K562 (cell line): ENCODE measurements at regions not wholly inside any gene's neighbourhood (a gene's known extent, or its start where the extent isn't known, plus 50 kb on each side); places are given as distances from the start of the nearest gene placed in this dataset.
"Not testable (repeated sequence)": the region's sequence is repeated elsewhere in the genome, so short reads cannot be mapped to it uniquely, and the experiment has no call there.

Experiments
- ATAC-seq: fragments of 200-7000 bp; cut with Tn5 transposase; 3 replicates; pipeline ENCODE4 v1.9.1; 2020; ENCODE audit warnings: moderate library complexity
- BruUV-seq: library from RNA; stranded (reverse); fragments of 400-500 nt; replicated peaks from 2 replicates; lab custom pipeline; 2021; lab: Mats Ljungman, UMichigan
- CTCF ChIA-PET: fragments of 300-600 bp; formaldehyde crosslinking; extraction: SDS; loops from one replicate; lab custom pipeline; 2021; ENCODE audit warnings: low intra/inter-chr PET ratio; lab: Yijun Ruan, JAX
- POLR2A ChIA-PET: fragments of 300-600, 350-650 bp; sonication (Branson Sonifier 250); formaldehyde crosslinking; extraction: SDS; loops from one replicate; lab custom pipeline; 2021; ENCODE audit warnings: antibody characterized with exemption, inconsistent platforms; lab: Yijun Ruan, JAX
- DNase-seq, 4 experiments: peaks; one replicate each; pipeline versions ENCODE4 v3.0.0 to v3.0.0-alpha.2; 2011 to 2018; ENCODE audit warnings: low spot score in 3 of 4, mixed read lengths in 3 of 4; ENCODE audit errors: extremely low read depth in 1 of 4
- FAIRE-seq: peaks from 2 replicates; lab custom pipeline; 2011; peaks lifted over from hg19 to GRCh38; lab: Jason Lieb, UNC
- H2AFZ ChIP-seq: 2 replicates; pipeline ENCODE4 v1.6.0; 2011; ENCODE audit warnings: low read depth, low read length, control low read depth, inconsistent platforms
- H3K27ac ChIP-seq: fragments of 200-600 bp; 3 replicates; pipeline ENCODE4 v1.8.0; 2011; ENCODE audit warnings: low read depth, mild to moderate bottlenecking, control low read depth, inconsistent platforms, low read length, moderate library complexity, mixed read lengths; ENCODE audit errors: extremely low read depth
- H3K27me3 ChIP-seq, 2 experiments: fragments of 300-600 bp in 1 of 2; 2 replicates in 1 of 2; 3 replicates in 1 of 2; pipeline versions ENCODE4 v1.6.0 to v1.8.0; 2011; ENCODE audit warnings: inconsistent platforms in 2 of 2, low read length in 2 of 2, mild to moderate bottlenecking in 1 of 2, mixed read lengths in 1 of 2, moderate library complexity in 1 of 2; ENCODE audit not compliant: control insufficient read depth in 2 of 2, insufficient read depth in 2 of 2
- H3K36me3 ChIP-seq: fragments of 300-600 bp; 3 replicates; pipeline ENCODE4 v1.8.0; 2011; ENCODE audit warnings: mild to moderate bottlenecking, low read length, inconsistent platforms; ENCODE audit not compliant: control insufficient read depth, insufficient read depth
- H3K4me1 ChIP-seq, 2 experiments: fragments of 200-600 bp in 1 of 2; replicated peaks in 1 of 2; 2 replicates in 1 of 2; 3 replicates in 1 of 2; pipeline versions ENCODE4 v1.5.1 to v1.8.0; 2011; ENCODE audit warnings: inconsistent platforms in 2 of 2, low read length in 2 of 2, mild to moderate bottlenecking in 1 of 2, mixed read lengths in 1 of 2, moderate library complexity in 1 of 2; ENCODE audit not compliant: control insufficient read depth in 2 of 2, insufficient read depth in 2 of 2
- H3K4me2 ChIP-seq: 2 replicates; pipeline ENCODE4 v1.6.1; 2011; ENCODE audit warnings: low read length, control low read depth, inconsistent platforms, mixed read lengths; ENCODE audit not compliant: insufficient read depth
- H3K4me3 ChIP-seq: fragments of 200-600 bp; sonication (generic), shearing (Covaris generic); 2 replicates; pipeline ENCODE4 v1.5.1; 2016; ENCODE audit warnings: control low read depth, inconsistent platforms
- H3K79me2 ChIP-seq: fragments of 200-600 bp; 3 replicates; pipeline ENCODE4 v1.8.0; 2011; ENCODE audit warnings: low read length, inconsistent platforms; ENCODE audit not compliant: control insufficient read depth, insufficient read depth
- H3K9ac ChIP-seq, 2 experiments: 2 replicates each; pipeline versions ENCODE4 v1.6.0 to v1.6.1; 2011; ENCODE audit warnings: low read depth in 2 of 2, low read length in 2 of 2, control low read depth in 1 of 2, inconsistent platforms in 1 of 2, mild to moderate bottlenecking in 1 of 2, mixed read lengths in 1 of 2; ENCODE audit not compliant: insufficient read depth in 1 of 2
- H3K9me1 ChIP-seq: one replicate; pipeline ENCODE4 v1.6.0; 2011; ENCODE audit warnings: inconsistent platforms, mild to moderate bottlenecking, low read length, moderate library complexity; ENCODE audit not compliant: control insufficient read depth, insufficient read depth
- H3K9me3 ChIP-seq: replicated peaks from 2 replicates; pipeline ENCODE4 v1.5.1; 2011; ENCODE audit warnings: low read depth, low read length, inconsistent platforms; ENCODE audit not compliant: control insufficient read depth, insufficient read depth
- H4K20me1 ChIP-seq: replicated peaks from 2 replicates; pipeline ENCODE4 v1.6.1; 2011; ENCODE audit warnings: low read length, inconsistent platforms, mixed read lengths; ENCODE audit not compliant: control insufficient read depth, insufficient read depth
- CHCHD3 ChIP-seq: fragments of 250-450 bp; sonication (Bioruptor Pico); IDR thresholded peaks from 2 replicates; pipeline ENCODE4 v2.1.2; 2022; ENCODE audit warnings: mild to moderate bottlenecking
- NFYB ChIP-seq: IDR thresholded peaks from 2 replicates; pipeline ENCODE4 v1.6.1; 2011; ENCODE audit warnings: mild to moderate bottlenecking, moderate library complexity; ENCODE audit not compliant: insufficient read length; ENCODE audit errors: extremely low read depth
- YBX1 ChIP-seq: fragments of 450-650 bp; IDR thresholded peaks from 2 replicates; pipeline ENCODE4 v1.7.1; 2016; ENCODE audit warnings: mild to moderate bottlenecking
- ZNF253 ChIP-seq: fragments of 250-450 bp; sonication (Bioruptor Pico); conservative IDR thresholded peaks from 2 replicates; pipeline ENCODE4 v1.6.1; 2021; ENCODE audit warnings: mild to moderate bottlenecking
- WGBS: fragments of 100-300 bp; shearing (Covaris generic); methylation state at CpG from one replicate; pipeline ENCODE4 v1.1.6; 2016; ENCODE audit warnings: low coverage, mixed read lengths; ENCODE audit not compliant: insufficient coverage; ENCODE audit errors: missing lambda C conversion rate; 5-methylcytosine and 5-hydroxymethylcytosine counted together
- in situ Hi-C: fragments of 300-500 bp; cut with MboI; formaldehyde crosslinking; loops from 4 replicates; pipeline ENCODE4 v1.15.0; 2018; ENCODE audit warnings: inconsistent platforms, mixed read lengths
- intact Hi-C: fragments of 100-400 bp; cut with micrococcal nuclease; formaldehyde crosslinking; loops from 2 replicates; pipeline ENCODE4 v1.14.2; 2022
- TF ChIP-seq, protein P1 (sequence below): sonication (generic); formaldehyde crosslinking; IDR thresholded peaks from 2 replicates; pipeline ENCODE4 v1.8.0; 2022; ENCODE audit warnings: mild to moderate bottlenecking, missing genetic modification reagents

- no peaks in the 10 kb centered on the region for H3K27me3 ChIP-seq
- H3K27ac ChIP-seq: no peak overlapping the region
- H3K9me3 ChIP-seq: no peaks in the 10 kb centered on the region
- no peaks in the 10 kb centered on the region for H4K20me1 ChIP-seq
- no peaks in the 10 kb centered on the region for H3K36me3 ChIP-seq
- H3K9ac ChIP-seq: no peak overlapping the region
- no peaks in the 10 kb centered on the region for H3K79me2 ChIP-seq
- no peak for TF ChIP-seq ZNF253 (CRISPR knock-in tag)
- no peak for TF ChIP-seq CHCHD3 (CRISPR knock-in tag)
- TF ChIP-seq, protein P1, sequence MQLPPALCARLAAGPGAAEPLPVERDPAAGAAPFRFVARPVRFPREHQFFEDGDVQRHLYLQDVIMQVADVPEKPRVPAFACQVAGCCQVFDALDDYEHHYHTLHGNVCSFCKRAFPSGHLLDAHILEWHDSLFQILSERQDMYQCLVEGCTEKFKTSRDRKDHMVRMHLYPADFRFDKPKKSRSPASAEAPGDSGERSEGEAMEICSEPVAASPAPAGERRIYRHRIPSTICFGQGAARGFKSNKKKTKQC (CRISPR knock-in tag): no peak
- no peak for TF ChIP-seq YBX1
- TF ChIP-seq, all 486 proteins: peak for 0
- Histone ChIP-seq H3K4me1 (no peaks in the 10 kb centered on the region), H2AFZ (no peak overlapping the region), H3K4me2 (no peak overlapping the region), H3K9me1 (no peaks in the 10 kb centered on the region), H3K4me3 (no peak overlapping the region)
- DNase-seq (no peak), ATAC-seq (no peak), FAIRE-seq (no peak)
- no TSS peak for BruUV-seq
- intact Hi-C loops: no loop called here
- WGBS: 1% methylated on average over 9 of the region's 9 CpGs
- POLR2A ChIA-PET: interaction anchor here (1.6 kb wide), 1 partner anchor 10 kb away, joined by 5 read pairs; no protein-coding TSS in a partner anchor
- CTCF ChIA-PET: no interaction called here
- in situ Hi-C loops: no loop called here
These were observed 127.1 kb upstream of the AHI1 start for GRCh38 chr6:135624402-135625295.

- in situ Hi-C loops, H3K4me2 ChIP-seq: not testable (repeated sequence)
These were observed 128.5 kb upstream of the AHI1 start for GRCh38 chr6:135626001-135626400.

More at GRCh38 chr6:135626001-135626400, 128.5 kb upstream of the AHI1 start:
- POLR2A ChIA-PET: interaction anchor here (1.6 kb wide), 1 partner anchor 8 kb away, joined by 5 read pairs; no protein-coding TSS in a partner anchor
- H3K36me3 ChIP-seq, DNase-seq, H2AFZ ChIP-seq, H3K27me3 ChIP-seq, FAIRE-seq, CTCF ChIA-PET, H3K4me1 ChIP-seq, H3K9me1 ChIP-seq, H3K9ac ChIP-seq, H3K79me2 ChIP-seq, H4K20me1 ChIP-seq, BruUV-seq, H3K27ac ChIP-seq, H3K4me3 ChIP-seq, intact Hi-C loops, H3K9me3 ChIP-seq, ATAC-seq: not testable (repeated sequence)
- WGBS: under 1% methylated on average over 7 of the region's 7 CpGs
- peak; percentile 53 for TF ChIP-seq NFYB
